HG03280 (cell line): ENCODE measurements at regions not wholly inside any gene's neighbourhood (a gene's known extent, or its start where the extent isn't known, plus 50 kb on each side); places are given as distances from the start of the nearest gene placed in this dataset.

ENCODE experiments used
- ATAC-seq: cut with Tn5 transposase; IDR thresholded peaks from one replicate; pipeline ENCODE4 v1.9.1; 2021; ENCODE audit warnings: mild to moderate bottlenecking, moderate library complexity; ENCODE audit not compliant: unreplicated experiment

DNA sequence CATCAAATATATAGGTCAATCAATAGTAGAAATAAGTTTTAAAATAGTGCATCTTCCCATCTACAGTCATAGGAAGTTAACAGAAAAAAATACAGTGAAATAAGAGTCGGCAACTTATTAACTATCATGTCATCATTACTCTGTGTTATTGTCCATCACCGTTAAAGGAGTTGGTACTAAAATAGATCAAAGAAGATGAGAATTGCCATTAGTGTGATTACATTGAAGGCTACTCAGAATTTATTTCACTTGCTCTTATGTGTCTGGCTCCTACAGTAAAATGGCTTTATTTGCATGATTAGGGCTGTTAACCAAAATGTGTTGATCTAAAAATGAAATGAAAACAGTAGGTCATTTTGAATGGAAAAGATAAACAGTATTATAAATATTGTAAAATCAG is 162.5 kb upstream of the SLITRK1 start:
- ATAC-seq = no peak

DNA sequence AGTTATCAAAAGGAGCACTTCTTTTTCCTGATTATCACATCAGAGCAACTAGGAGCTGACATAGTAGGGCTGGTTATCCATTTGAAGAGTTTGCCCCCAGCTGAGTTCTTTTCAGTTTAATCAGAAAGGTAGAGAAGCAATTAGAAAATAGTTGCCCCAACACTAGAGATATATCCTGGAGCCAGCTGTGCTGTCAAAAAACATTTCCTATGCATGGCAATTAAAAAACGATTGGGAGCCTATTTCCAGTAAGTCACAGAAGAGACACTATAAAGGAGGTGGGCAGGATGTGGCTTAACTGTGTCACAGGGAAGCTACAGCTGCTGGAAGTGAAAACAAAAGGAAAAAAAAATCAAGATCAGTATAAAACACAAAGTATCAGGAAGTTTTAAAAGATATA is 155.7 kb upstream of the SLITRK1 start:
- no peak for ATAC-seq

DNA sequence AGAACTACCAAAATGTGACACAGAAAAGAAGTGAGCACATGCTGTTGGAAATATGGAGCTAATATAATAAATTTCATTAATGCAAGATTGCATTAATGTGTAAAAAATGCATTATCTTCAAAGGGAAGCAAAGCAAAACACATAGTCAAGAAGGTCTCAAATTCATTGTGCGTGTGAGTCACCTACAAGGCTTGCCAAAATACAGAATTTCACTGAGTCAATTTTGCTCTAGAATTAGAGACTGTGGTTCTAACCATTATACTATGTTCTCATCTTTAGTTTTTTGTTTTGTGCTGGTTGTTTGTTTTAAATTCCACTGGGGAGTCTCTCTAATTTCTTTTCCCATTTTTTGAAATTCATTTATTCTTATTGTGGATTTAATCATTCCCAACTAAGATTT is 149.8 kb upstream of the SLITRK1 start:
- ATAC-seq = no peak

DNA sequence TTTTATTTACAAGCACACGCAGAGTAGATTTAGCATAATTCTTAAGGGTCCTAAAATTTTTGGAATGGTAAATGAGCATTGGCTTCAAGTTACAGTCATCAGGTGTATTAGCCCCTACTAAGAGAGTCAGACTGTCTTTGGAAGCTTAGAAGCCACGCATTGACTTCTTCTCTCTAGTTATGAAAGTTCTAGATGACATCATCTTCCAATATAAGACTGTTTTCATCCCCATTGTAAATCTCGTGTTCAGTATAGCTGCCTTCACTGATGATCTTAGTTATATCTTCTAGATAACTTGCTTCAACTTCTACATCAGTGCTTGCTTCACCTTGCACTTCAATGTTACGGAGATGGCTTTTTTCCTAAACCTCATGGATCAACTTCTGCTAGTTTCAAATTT is 148.8 kb upstream of the SLITRK1 start:
- ATAC-seq = no peak

DNA sequence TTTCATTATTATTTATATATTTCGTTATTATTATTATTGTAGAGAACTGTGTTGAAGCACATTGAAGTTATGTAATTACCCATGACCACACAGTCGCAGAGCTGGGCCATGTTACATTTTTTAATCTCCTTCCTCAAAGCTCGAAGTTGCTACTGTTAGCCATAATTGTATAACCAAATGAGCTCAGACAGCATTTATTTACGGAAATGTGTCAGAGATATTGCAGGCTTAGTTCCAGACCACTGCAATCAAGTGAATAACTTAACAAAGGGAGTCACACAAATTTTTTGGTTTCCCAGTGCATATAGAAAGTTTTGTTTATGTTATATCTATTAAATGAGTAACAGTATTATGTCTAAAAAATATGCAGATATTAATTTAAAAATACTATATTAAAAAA is 147.1 kb upstream of the SLITRK1 start:
- no peak for ATAC-seq

DNA sequence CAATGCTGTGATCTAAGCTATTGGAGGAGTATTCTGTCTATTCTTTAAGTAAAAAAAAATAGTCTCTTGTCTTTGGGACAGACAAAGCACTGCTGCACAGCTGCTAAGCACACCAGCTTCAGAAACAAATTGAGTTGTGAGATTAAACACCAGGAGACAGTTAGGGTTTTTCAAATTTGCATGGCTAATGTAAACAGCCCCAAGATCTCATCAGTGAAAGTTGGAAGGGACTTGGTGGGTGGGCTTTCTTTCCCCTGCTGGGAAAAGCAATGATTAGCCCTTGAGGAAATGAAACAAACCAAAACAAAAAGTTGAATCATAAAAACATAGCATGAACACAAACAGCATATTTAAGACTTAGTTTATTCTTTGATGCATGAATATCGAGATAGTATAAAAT is 143.6 kb upstream of the SLITRK1 start:
- no peak for ATAC-seq

DNA sequence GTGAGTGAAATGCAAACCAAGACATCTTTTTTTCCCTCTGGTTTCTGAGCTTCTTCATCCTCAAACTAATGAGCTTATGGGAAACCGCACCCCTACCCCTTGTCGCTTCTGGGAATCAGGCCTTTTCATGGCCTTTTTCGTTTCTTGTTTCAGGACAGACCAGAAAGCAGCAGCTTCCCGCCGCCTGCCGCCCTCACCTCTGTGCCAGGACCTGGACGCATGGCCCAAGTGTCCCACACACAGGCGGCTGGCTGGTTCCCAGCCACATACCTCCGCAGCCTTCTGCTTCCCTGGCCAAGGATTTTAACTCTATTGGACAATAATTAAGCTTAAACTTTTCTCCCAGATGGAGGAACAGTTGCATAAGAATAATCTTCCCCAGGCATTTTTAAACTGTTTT is 114.1 kb upstream of the SLITRK1 start:
- no peak for ATAC-seq

DNA sequence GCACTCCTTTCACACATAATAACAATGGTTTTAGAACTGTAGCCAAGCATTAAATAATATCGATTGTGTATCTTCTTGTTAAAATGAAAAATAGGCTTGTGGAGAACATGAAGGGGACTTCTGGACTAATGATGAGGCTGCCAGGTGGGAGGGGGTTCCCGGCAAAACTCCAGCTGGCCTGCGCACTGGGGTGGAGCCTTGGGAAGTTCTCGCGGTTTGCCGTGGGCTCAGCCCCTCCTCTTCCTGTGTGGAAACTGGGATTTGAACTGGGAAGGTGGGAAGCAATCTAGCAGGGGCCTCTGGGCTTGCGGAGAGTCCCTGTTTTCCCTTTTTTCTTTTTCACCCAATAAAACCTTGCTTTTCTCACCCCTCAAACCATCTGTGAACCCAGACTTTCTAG is 113.7 kb upstream of the SLITRK1 start:
- no peak for ATAC-seq

DNA sequence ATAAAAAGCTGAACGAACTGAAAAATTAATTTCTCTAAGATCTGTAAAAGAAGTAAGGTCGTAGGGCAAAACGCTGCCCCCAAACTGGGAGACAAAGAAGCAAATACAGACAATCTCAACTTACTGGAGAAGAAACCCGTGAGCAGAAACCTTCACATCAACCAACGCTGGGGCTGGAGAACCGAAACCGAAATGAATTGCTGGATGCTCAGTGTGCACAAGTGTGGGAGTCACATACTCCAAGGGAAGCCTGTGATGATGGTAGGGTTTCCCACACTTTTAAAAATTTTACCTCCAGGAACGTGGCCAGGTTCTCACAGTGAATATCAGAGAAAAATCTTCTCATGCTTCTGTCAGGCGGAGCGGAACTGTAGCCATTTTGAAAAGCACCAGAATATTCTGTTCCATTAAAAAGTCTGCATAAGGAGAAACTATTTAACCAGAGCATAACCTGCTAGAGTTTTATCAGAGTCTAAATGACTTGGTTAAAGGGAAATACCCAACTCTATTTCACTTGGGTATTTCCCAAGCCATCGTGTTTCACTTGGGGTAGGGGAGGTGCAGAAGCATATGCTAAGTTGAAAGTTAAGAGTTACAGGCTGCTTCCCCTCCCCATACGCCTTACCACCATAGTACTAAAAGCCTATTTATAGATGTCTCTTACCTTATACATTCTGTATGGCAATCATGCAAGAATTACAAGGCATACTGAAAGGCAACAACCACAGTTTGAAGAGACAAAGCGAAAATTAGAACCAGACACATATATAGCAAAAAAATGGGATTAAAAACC is 110.5 kb upstream of the SLITRK1 start:
- no peak for ATAC-seq

DNA sequence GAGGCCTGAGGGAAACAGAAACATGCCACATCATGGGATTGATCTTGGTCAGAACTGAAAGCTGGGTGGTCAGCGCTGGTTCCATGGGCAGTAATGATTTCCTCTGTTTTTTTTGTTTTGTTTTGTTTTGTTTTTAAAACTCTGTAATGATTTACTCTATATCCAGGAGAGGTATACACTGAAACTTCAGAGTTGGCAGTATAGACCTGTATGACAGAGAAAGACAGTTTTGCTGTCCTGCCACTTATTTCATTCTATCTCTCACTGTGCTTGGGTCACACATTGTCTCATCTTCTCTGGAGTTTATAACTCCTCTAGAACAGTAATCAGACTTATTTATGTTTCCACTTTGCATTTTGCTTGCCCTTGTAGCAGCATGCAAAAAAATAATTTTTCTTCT is 105.1 kb upstream of the SLITRK1 start:
- ATAC-seq = no peak

DNA sequence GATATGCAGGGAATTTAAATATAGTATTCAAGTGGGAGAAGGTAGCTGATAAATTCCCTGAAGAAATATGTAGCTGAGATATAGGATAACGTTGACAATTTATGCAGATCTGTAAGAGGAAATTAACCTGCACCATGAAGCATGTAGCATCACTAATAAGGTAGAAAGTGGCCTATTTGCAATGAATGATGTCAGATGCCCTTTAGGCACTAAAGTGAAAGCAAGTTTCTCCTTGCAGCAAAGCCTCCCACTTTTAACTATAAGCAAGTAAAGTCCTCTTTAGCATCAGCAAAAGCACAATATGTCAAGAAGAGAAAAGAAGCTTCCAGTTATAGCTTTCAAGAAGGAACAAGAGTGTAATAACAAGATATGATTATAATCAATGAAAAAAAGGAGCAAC is 102.5 kb upstream of the SLITRK1 start:
- ATAC-seq = no peak

DNA sequence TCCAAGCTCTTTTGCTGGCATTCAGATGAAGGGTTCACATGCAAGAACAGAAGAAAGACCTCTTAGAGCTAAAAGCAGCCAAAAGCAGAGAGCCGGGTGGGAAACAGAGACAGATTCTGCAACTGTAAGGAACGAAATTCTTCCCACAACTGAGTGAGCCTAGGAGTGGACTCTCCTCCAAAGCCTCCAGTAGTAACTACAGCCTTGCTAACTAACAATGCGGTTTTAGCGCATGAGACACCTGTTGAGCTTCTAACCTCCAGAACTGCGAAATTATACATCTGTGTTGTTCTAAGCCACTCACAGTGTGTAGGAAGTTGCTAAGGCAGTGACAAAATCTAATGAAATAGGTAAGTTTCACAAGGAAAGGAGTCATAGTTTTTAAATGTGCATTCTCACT is 98.1 kb upstream of the SLITRK1 start:
- ATAC-seq = no peak

DNA sequence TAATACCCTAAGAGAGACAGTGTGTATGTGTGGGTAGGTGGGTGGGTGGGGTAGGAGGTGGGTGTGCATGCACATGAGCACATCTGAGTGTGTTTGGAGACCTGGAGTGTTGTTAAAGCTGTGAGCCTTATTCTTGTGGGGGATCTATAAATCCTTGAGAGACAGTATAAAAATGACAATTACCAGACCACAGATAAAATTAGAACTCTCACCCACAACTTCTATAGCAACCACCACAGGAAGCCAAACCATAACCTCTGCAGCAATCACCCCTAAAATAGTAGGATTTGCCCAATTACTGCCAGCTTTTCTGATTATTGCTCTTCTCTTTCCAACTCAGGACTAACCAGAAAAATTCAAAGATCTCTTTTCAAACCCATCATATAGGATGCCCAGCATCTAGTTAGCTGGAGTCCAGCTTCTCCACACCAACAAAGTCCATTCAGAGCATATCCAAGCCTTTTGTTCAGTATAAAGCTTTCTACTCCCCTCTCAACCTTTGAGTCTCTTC is 93.4 kb upstream of the SLITRK1 start:
- ATAC-seq = no peak

DNA sequence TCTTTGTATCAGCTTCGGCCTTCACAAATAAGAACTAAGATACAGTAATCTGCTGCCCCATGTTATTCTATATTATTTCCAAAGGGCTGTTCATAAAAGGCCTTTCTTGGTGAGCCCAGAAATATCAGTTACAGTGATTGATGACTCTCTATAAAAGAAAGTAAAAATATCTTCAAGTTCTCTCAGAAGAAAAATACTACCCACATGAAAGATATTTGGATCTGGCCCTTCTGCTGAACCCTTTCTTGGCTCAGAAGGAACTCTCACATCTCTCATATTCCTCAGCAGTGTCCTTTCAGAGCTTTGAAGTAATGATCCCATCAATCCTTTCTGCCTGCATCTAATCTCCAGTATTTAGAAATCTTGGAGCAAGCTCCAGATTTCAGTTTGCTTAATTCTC is 76.3 kb upstream of the SLITRK1 start:
- no peak for ATAC-seq

DNA sequence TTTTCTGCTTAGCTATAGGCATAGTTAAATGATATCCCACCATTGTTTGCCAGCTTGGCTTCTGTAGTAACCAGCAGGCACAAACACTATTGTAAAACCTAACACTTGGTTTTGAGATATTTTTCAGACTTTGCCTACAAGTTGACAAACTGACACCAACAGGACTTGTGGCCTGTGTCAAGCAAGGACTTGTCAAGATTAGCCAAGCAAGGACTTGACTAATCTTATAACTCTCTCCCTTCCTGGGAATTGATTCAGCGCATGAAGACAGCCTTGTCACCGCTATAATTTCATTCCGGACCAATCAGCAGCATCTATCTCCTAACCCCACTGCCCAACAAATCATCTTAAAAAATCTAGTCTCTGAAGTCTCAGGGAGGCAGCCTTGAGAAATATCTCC is 72.7 kb upstream of the SLITRK1 start:
- no peak for ATAC-seq

DNA sequence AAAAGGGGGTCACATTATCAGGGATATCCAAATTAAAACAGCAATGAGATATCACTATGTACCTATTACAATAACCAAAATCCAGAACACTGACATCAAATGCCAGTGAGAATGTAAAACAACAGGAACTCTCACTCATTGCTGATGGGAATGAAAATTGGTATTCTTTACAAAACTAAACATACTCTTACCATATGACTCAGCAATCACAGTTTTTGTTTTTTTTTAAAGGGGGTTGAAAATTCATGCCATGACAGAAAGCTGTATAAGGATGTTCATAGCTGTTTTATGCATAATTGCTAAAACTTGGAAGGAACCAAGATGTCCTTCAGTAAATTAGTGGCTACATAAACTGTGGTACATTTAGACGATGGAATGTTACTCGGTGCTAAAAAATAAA is 71.6 kb upstream of the SLITRK1 start:
- ATAC-seq = no peak

DNA sequence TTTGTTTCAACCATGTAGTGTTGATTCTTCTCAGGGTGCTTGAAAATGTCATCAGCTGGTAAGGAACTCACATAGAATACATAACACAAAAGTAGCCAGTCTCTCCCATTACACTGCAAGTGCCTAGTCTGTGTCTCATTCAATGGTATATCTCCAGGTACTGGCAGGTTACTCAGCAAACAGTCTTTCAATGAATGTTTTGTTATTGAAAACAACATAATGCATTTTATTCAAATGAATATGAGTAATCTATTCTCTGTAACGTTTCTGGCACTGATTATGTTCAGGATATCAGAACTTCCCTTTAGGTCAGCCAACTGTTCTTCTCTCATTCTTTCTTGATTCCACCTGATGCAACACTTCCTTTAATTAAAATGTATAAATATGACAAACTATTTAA is 68.0 kb upstream of the SLITRK1 start:
- ATAC-seq = no peak

DNA sequence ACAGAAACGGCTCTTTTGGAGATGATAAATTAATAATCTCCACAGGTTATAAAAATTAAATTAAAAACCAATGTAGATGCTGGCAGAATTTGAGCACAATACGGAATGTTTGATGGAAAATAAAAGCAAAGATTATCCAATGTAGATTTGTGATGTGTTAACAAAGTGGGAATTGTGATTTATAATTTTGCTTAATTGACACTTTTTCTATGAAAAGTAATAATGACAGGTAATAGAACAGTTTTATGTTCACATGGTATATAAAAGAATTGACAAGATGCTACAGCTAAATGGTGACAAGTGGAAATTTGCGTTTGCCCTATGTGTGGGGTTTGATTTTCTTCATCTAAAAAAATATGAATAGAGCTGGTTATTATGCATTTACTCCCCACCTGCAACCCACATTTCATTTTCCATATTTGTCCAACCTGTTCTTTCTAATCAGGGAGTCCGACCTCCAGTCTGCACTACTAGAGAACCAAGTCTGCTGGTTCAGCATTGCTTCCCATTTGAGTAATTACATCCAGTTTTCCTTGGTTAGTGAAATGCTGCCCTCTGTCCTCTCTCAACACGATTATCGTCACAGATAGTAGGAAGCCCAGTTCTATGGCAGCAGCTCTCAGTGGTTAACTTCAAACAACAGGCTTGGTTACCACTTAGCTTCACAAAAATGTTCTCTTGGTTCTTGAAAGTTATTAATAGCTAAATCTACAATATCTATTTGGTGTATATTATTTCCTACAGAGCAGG is 61.4 kb upstream of the SLITRK1 start:
- no peak for ATAC-seq

DNA sequence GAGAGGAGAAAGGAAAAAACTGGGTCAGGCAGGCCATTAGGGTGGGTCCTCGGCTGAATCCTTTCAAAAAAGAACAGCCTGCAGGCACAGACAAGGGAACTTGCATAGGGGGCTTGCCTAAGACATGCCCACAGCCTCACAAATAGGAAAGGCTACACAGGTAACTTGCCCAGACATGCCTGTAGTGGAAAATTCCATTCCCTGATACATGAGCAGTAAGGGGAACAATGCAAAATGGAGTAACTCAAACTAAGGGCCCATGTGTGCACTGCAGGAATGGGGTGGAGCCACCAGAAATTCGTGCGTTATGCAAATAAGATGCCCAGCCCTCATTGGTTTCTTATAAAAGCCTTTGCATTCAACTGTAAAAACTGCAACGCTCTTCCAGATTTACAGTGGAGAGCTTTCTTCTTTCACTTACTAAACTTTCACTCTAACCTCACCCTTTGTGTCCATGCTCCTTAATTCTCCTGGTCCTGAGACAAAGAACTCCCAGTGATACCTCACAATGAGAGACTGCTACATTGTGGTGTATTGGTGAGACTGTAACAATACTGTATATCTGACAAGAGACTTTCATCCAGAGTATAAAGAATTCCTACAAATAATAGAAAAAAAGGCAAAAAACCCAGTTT is 59.5 kb upstream of the SLITRK1 start:
- no peak for ATAC-seq

DNA sequence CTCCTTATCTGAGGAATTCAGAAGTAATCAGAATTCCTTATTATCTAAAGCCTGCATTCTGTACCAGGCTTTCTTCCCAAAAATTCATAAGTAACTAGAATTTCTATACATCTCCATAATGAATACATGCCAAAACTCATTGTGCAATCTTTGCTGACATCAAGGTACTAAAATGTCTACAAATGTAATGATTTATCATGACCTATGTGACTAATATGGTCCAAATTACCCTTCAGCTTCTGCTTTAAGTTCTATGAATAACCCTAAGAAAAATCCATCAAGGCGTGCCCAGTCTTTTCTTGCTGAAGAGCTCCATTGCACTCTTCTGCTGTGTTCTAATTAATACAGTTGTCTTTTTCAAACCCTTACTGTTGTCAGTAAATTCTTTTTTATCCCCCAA is 58.5 kb upstream of the SLITRK1 start:
- ATAC-seq = no peak

DNA sequence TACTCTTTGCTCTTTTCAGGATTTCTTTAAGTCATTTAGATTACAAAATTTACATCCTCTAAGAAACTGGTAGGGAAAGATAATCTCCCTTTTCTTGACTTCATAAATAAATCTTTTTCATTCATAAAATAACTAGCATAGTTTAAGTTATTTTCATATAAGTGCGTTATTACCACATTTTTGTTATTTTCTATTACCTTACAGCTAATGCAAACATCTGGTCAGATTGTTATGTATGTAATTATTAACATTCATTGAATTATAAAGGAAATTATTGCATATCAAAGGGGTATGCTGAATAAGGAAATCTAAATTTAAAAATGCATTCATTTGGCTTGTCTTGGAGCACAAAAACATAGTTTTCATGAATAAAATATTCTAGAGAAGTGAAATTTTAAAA is 55.3 kb upstream of the SLITRK1 start:
- ATAC-seq = no peak

DNA sequence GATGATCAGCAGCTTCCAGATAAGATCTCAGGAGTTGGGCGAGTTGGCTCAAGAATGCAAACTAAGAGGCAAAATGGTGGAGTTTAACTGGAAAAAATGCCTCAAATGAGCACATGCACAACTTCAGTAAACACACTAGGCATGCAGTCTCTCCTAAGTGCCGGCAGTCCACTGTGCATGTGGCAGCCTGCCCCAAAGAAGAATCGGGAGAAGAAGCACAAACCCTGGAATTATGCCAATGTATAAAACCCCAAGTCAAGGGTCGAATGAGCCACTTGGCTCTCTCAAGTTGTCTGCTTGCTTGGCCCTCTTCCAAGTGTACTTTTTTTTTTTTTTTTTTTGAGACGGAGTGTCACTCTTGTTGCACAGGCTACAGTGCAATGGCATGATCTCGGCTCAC is 53.3 kb upstream of the SLITRK1 start:
- ATAC-seq = no peak
